K562 (cell line): ENCODE measurements at regions not wholly inside any gene's neighbourhood (a gene's known extent, or its start where the extent isn't known, plus 50 kb on each side); places are given as distances from the start of the nearest gene placed in this dataset.

ENCODE experiments used
- ATAC-seq: fragments of 200-7000 bp; cut with Tn5 transposase; 3 replicates; pipeline ENCODE4 v1.9.1; 2020; ENCODE audit warnings: moderate library complexity
- BruUV-seq: library from RNA; stranded (reverse); fragments of 400-500 nt; replicated peaks from 2 replicates; lab custom pipeline; 2021; lab: Mats Ljungman, UMichigan
- CTCF ChIA-PET: fragments of 300-600 bp; formaldehyde crosslinking; extraction: SDS; loops from one replicate; lab custom pipeline; 2021; ENCODE audit warnings: low intra/inter-chr PET ratio; lab: Yijun Ruan, JAX
- POLR2A ChIA-PET: fragments of 300-600, 350-650 bp; sonication (Branson Sonifier 250); formaldehyde crosslinking; extraction: SDS; loops from one replicate; lab custom pipeline; 2021; ENCODE audit warnings: antibody characterized with exemption, inconsistent platforms; lab: Yijun Ruan, JAX
- DNase-seq, 4 experiments: peaks; one replicate each; pipeline versions ENCODE4 v3.0.0 to v3.0.0-alpha.2; 2011 to 2018; ENCODE audit warnings: low spot score in 3 of 4, mixed read lengths in 3 of 4; ENCODE audit errors: extremely low read depth in 1 of 4
- FAIRE-seq: peaks from 2 replicates; lab custom pipeline; 2011; peaks lifted over from hg19 to GRCh38; lab: Jason Lieb, UNC
- H2AFZ ChIP-seq: 2 replicates; pipeline ENCODE4 v1.6.0; 2011; ENCODE audit warnings: low read depth, low read length, control low read depth, inconsistent platforms
- H3K27ac ChIP-seq: fragments of 200-600 bp; 3 replicates; pipeline ENCODE4 v1.8.0; 2011; ENCODE audit warnings: low read depth, mild to moderate bottlenecking, control low read depth, inconsistent platforms, low read length, moderate library complexity, mixed read lengths; ENCODE audit errors: extremely low read depth
- H3K27me3 ChIP-seq, 2 experiments: fragments of 300-600 bp in 1 of 2; 2 replicates in 1 of 2; 3 replicates in 1 of 2; pipeline versions ENCODE4 v1.6.0 to v1.8.0; 2011; ENCODE audit warnings: inconsistent platforms in 2 of 2, low read length in 2 of 2, mild to moderate bottlenecking in 1 of 2, mixed read lengths in 1 of 2, moderate library complexity in 1 of 2; ENCODE audit not compliant: control insufficient read depth in 2 of 2, insufficient read depth in 2 of 2
- H3K36me3 ChIP-seq: fragments of 300-600 bp; 3 replicates; pipeline ENCODE4 v1.8.0; 2011; ENCODE audit warnings: mild to moderate bottlenecking, low read length, inconsistent platforms; ENCODE audit not compliant: control insufficient read depth, insufficient read depth
- H3K4me1 ChIP-seq, 2 experiments: fragments of 200-600 bp in 1 of 2; replicated peaks in 1 of 2; 2 replicates in 1 of 2; 3 replicates in 1 of 2; pipeline versions ENCODE4 v1.5.1 to v1.8.0; 2011; ENCODE audit warnings: inconsistent platforms in 2 of 2, low read length in 2 of 2, mild to moderate bottlenecking in 1 of 2, mixed read lengths in 1 of 2, moderate library complexity in 1 of 2; ENCODE audit not compliant: control insufficient read depth in 2 of 2, insufficient read depth in 2 of 2
- H3K4me2 ChIP-seq: 2 replicates; pipeline ENCODE4 v1.6.1; 2011; ENCODE audit warnings: low read length, control low read depth, inconsistent platforms, mixed read lengths; ENCODE audit not compliant: insufficient read depth
- H3K4me3 ChIP-seq: fragments of 200-600 bp; sonication (generic), shearing (Covaris generic); 2 replicates; pipeline ENCODE4 v1.5.1; 2016; ENCODE audit warnings: control low read depth, inconsistent platforms
- H3K79me2 ChIP-seq: fragments of 200-600 bp; 3 replicates; pipeline ENCODE4 v1.8.0; 2011; ENCODE audit warnings: low read length, inconsistent platforms; ENCODE audit not compliant: control insufficient read depth, insufficient read depth
- H3K9ac ChIP-seq, 2 experiments: 2 replicates each; pipeline versions ENCODE4 v1.6.0 to v1.6.1; 2011; ENCODE audit warnings: low read depth in 2 of 2, low read length in 2 of 2, control low read depth in 1 of 2, inconsistent platforms in 1 of 2, mild to moderate bottlenecking in 1 of 2, mixed read lengths in 1 of 2; ENCODE audit not compliant: insufficient read depth in 1 of 2
- H3K9me1 ChIP-seq: one replicate; pipeline ENCODE4 v1.6.0; 2011; ENCODE audit warnings: inconsistent platforms, mild to moderate bottlenecking, low read length, moderate library complexity; ENCODE audit not compliant: control insufficient read depth, insufficient read depth
- H3K9me3 ChIP-seq: replicated peaks from 2 replicates; pipeline ENCODE4 v1.5.1; 2011; ENCODE audit warnings: low read depth, low read length, inconsistent platforms; ENCODE audit not compliant: control insufficient read depth, insufficient read depth
- H4K20me1 ChIP-seq: replicated peaks from 2 replicates; pipeline ENCODE4 v1.6.1; 2011; ENCODE audit warnings: low read length, inconsistent platforms, mixed read lengths; ENCODE audit not compliant: control insufficient read depth, insufficient read depth
- ADNP ChIP-seq: fragments of 200-800 bp; sonication (Bioruptor generic); IDR thresholded peaks from 2 replicates; pipeline ENCODE4 v1.6.1; 2016; ENCODE audit warnings: missing genetic modification characterization, missing compliant biosample characterization
- EZH2 ChIP-seq: IDR thresholded peaks from 2 replicates; pipeline ENCODE4 v1.6.1; 2012; ENCODE audit warnings: low read depth, mild to moderate bottlenecking, inconsistent platforms, low read length, borderline replicate concordance
- GATAD2B ChIP-seq: fragments of 450-650 bp; IDR thresholded peaks from 2 replicates; pipeline ENCODE4 v1.6.1; 2017; ENCODE audit warnings: mild to moderate bottlenecking, borderline replicate concordance
- HLTF ChIP-seq: fragments of 450-650 bp; IDR thresholded peaks from 2 replicates; pipeline ENCODE4 v1.6.1; 2016
- KHSRP ChIP-seq: fragments of 450-650 bp; IDR thresholded peaks from 2 replicates; pipeline ENCODE4 v1.6.1; 2017
- L3MBTL2 ChIP-seq: fragments of 450-650 bp; IDR thresholded peaks from 2 replicates; pipeline ENCODE4 v1.6.1; 2016; ENCODE audit warnings: mild to moderate bottlenecking, moderate library complexity
- MED1 ChIP-seq: sonication (generic); formaldehyde crosslinking; IDR thresholded peaks from 2 replicates; pipeline ENCODE4 v1.8.1; 2023; ENCODE audit warnings: missing genetic modification reagents, borderline replicate concordance
- NFE2L1 ChIP-seq: fragments of 450-650 bp; IDR thresholded peaks from 2 replicates; pipeline ENCODE4 v1.6.1; 2016; ENCODE audit warnings: missing genetic modification characterization, low read depth, mild to moderate bottlenecking, missing compliant biosample characterization, moderate library complexity, borderline replicate concordance
- NFRKB ChIP-seq: fragments of 450-650 bp; IDR thresholded peaks from 2 replicates; pipeline ENCODE4 v1.6.1; 2016; ENCODE audit warnings: low read depth
- TAF15 ChIP-seq: fragments of 200-400 bp; formaldehyde crosslinking; IDR thresholded peaks from 2 replicates; pipeline ENCODE4 v1.6.1; 2017; ENCODE audit warnings: mild to moderate bottlenecking, low read depth, low read length, moderate library complexity
- ZNF507 ChIP-seq: conservative IDR thresholded peaks from 2 replicates; pipeline ENCODE4 v1.6.1; 2017; ENCODE audit warnings: missing genetic modification characterization, missing compliant biosample characterization
- ZNF764 ChIP-seq: fragments of 250-450 bp; sonication (Bioruptor Pico); IDR thresholded peaks from 2 replicates; pipeline ENCODE4 v1.4.0; 2020; ENCODE audit warnings: low read depth, mild to moderate bottlenecking, moderate library complexity
- WGBS: fragments of 100-300 bp; shearing (Covaris generic); methylation state at CpG from one replicate; pipeline ENCODE4 v1.1.6; 2016; ENCODE audit warnings: low coverage, mixed read lengths; ENCODE audit not compliant: insufficient coverage; ENCODE audit errors: missing lambda C conversion rate; 5-methylcytosine and 5-hydroxymethylcytosine counted together
- in situ Hi-C: fragments of 300-500 bp; cut with MboI; formaldehyde crosslinking; loops from 4 replicates; pipeline ENCODE4 v1.15.0; 2018; ENCODE audit warnings: inconsistent platforms, mixed read lengths
- intact Hi-C: fragments of 100-400 bp; cut with micrococcal nuclease; formaldehyde crosslinking; loops from 2 replicates; pipeline ENCODE4 v1.14.2; 2022
- TF ChIP-seq, protein P1 (sequence below): fragments of 250-450 bp; sonication (Bioruptor Pico); IDR thresholded peaks from 2 replicates; pipeline ENCODE4 v1.9.0; 2021; ENCODE audit warnings: mild to moderate bottlenecking, inconsistent platforms
- TF ChIP-seq, protein P2 (sequence below): fragments of 250-450 bp; sonication (Bioruptor Pico); IDR thresholded peaks from 2 replicates; pipeline ENCODE4 v1.8.0; 2022; ENCODE audit warnings: moderate library complexity, mild to moderate bottlenecking, inconsistent platforms

DNA sequence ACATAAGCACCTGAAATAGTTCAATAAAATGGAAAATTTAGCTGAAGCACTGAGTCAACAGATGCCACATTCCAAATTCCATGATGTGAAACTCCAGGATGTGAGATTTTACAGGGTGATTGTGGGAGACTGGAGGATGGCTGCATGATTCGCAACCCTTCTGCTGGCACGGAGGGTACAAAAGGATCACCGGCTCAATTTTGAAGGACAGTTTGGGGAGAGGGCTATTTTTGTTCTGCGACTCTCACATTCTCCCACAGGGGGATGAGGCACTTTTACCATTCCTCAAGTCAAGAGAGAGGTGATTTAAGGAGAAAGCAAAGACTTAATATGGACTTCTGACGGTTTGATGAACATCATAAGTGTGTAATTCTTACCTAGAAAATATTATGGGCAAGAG lies 138.1 kb upstream of the CWC22 start:
- CTCF ChIA-PET, result no interaction called here
- no peak for FAIRE-seq

DNA sequence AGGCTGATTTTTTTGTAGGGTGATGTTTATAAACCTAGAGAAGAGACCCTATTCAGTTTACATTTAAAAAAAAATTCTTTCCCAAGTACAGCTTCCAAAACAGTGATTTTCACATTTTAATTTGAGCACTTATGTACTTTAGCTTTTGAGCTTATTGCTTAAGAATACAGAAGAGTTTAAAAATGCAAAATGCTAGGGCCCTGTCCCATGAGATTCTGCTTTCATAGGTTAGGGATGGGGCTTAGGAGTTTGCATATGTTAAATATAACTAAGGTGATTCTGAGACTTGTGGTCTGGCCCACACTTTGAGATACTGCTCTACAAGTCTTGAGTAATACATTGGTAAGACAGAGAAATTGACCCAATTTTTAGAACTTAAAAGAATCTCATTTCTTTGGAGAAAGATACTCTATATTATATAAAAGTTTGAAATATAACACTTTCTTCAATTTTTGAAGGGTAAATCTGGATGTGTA lies 137.3 kb upstream of the CWC22 start:
- Histone ChIP-seq H3K27ac (no peak overlapping the region), H3K9me3 (no peaks in the 10 kb centered on the region), H3K4me1 (no peaks in the 10 kb centered on the region), H3K4me2 (no peak overlapping the region), H3K9ac (no peak overlapping the region), H3K4me3 (no peak overlapping the region), H3K79me2 (no peaks in the 10 kb centered on the region), H3K36me3 (no peaks in the 10 kb centered on the region), H3K9me1 (no peaks in the 10 kb centered on the region), H3K27me3 (no peaks in the 10 kb centered on the region), H2AFZ (no peak overlapping the region), H4K20me1 (no peaks in the 10 kb centered on the region)
- TF ChIP-seq KHSRP (no peak), ADNP (tag) (no peak), ZNF764 (CRISPR knock-in tag) (no peak), NFE2L1 (no peak), L3MBTL2 (no peak)
- TF ChIP-seq, protein P1, sequence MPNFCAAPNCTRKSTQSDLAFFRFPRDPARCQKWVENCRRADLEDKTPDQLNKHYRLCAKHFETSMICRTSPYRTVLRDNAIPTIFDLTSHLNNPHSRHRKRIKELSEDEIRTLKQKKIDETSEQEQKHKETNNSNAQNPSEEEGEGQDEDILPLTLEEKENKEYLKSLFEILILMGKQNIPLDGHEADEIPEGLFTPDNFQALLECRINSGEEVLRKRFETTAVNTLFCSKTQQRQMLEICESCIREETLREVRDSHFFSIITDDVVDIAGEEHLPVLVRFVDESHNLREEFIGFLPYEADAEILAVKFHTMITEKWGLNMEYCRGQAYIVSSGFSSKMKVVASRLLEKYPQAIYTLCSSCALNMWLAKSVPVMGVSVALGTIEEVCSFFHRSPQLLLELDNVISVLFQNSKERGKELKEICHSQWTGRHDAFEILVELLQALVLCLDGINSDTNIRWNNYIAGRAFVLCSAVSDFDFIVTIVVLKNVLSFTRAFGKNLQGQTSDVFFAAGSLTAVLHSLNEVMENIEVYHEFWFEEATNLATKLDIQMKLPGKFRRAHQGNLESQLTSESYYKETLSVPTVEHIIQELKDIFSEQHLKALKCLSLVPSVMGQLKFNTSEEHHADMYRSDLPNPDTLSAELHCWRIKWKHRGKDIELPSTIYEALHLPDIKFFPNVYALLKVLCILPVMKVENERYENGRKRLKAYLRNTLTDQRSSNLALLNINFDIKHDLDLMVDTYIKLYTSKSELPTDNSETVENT (CRISPR knock-in tag), result no peak
- DNase-seq (no peak), FAIRE-seq (no peak), ATAC-seq (no peak)
- POLR2A ChIA-PET, result interaction anchor here (0.7 kb wide), 1 partner anchor 21 kb away, joined by 3 read pairs; no protein-coding TSS in a partner anchor
- intact Hi-C loops (no loop called here), in situ Hi-C loops (no loop called here)
- no TSS peak for BruUV-seq
- CTCF ChIA-PET, result no interaction called here

More for the DNA sequence above, 138.1 kb upstream of the CWC22 start:
- Histone ChIP-seq H3K9me1 (no peaks in the 10 kb centered on the region), H3K36me3 (no peaks in the 10 kb centered on the region), H3K27me3 (no peaks in the 10 kb centered on the region), H2AFZ (no peak overlapping the region), H3K79me2 (no peaks in the 10 kb centered on the region), H3K9ac (no peak overlapping the region), H3K4me2 (no peak overlapping the region), H3K4me1 (no peaks in the 10 kb centered on the region), H3K4me3 (no peak overlapping the region), H4K20me1 (no peaks in the 10 kb centered on the region), H3K9me3 (no peaks in the 10 kb centered on the region), H3K27ac (no peak overlapping the region)
- intact Hi-C loops, result no loop called here
- DNase-seq (no peak), ATAC-seq (no peak)
- in situ Hi-C loops, result no loop called here
- 0% methylated on average over 5 of the region's 5 CpGs for WGBS
- POLR2A ChIA-PET, result no interaction called here
- no TSS peak for BruUV-seq
- TF ChIP-seq MED1 (CRISPR knock-in tag) (no peak), TAF15 (no peak), ZNF507 (tag) (no peak), NFRKB (no peak), EZH2 (no peak), GATAD2B (no peak), HLTF (no peak)
- TF ChIP-seq, protein P2, sequence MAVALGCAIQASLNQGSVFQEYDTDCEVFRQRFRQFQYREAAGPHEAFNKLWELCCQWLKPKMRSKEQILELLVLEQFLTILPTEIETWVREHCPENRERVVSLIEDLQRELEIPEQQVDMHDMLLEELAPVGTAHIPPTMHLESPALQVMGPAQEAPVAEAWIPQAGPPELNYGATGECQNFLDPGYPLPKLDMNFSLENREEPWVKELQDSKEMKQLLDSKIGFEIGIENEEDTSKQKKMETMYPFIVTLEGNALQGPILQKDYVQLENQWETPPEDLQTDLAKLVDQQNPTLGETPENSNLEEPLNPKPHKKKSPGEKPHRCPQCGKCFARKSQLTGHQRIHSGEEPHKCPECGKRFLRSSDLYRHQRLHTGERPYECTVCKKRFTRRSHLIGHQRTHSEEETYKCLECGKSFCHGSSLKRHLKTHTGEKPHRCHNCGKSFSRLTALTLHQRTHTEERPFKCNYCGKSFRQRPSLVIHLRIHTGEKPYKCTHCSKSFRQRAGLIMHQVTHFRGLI (CRISPR knock-in tag), result no peak
